ENCODE measurements at regions not wholly inside any gene's neighbourhood (a gene's known extent, or its start where the extent isn't known, plus 50 kb on each side); places are given as distances from the start of the nearest gene placed in this dataset.

DNA sequence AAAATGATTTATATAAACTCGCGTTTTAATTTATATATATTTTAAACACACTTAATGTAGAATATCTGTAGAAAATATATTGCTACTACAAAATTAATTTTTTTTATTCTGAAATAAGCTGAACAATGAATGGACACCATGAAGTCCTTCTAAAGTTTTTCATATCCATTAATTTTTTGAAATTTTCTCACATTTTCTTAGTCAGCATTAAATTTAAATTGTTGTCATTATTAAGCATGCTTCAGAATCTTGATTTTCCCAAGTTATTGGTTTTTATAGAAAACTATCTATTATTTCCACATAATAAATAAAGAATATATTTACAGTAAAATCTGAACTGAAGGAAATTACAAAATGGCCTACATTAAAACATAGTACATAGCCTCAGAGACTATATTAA lies 1314.9 kb upstream of the CDH6 start:
- Histone ChIP-seq H3K9me3 (ENCODE audit: control insufficient read depth, insufficient read depth, low read length) (peaks cover 7% of the 10 kb centered on the region), H3K27me3 (ENCODE audit: control insufficient read depth, insufficient read depth, low read length) (no peaks in the 10 kb centered on the region), H3K27ac (ENCODE audit: low read length) (no peak overlapping the region), H3K36me3 (ENCODE audit: control insufficient read depth, insufficient read depth, low read length) (no peaks in the 10 kb centered on the region), H3K4me1 (ENCODE audit: control insufficient read depth, insufficient read depth, low read length) (no peaks in the 10 kb centered on the region), H3K4me3 (ENCODE audit: low read length) (no peak overlapping the region)
- H3K27ac Mint-ChIP-seq, result no peak overlapping the region
- ATAC-seq (no peak), DNase-seq (no peak)
- peaks cover 10% of the 10 kb centered on the region for H3K36me3 Mint-ChIP-seq
- intact Hi-C loops (cut with micrococcal nuclease), result no loop called here
- TF ChIP-seq, protein P1, sequence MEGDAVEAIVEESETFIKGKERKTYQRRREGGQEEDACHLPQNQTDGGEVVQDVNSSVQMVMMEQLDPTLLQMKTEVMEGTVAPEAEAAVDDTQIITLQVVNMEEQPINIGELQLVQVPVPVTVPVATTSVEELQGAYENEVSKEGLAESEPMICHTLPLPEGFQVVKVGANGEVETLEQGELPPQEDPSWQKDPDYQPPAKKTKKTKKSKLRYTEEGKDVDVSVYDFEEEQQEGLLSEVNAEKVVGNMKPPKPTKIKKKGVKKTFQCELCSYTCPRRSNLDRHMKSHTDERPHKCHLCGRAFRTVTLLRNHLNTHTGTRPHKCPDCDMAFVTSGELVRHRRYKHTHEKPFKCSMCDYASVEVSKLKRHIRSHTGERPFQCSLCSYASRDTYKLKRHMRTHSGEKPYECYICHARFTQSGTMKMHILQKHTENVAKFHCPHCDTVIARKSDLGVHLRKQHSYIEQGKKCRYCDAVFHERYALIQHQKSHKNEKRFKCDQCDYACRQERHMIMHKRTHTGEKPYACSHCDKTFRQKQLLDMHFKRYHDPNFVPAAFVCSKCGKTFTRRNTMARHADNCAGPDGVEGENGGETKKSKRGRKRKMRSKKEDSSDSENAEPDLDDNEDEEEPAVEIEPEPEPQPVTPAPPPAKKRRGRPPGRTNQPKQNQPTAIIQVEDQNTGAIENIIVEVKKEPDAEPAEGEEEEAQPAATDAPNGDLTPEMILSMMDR (IDR thresholded peaks at IDR 0.05), result no peak
- no CpG with 5 or more reads among the region's 2 CpGs for WGBS (ENCODE audit: insufficient coverage)
- H3K27me3 Mint-ChIP-seq (ENCODE audit: low read depth in 2 of 2), result no peaks in the 10 kb centered on the region
- H3K9me3 Mint-ChIP-seq, result peaks cover 11 to 16% of the 10 kb centered on the region in 2 donors
- no peaks in the 10 kb centered on the region for H3K4me1 Mint-ChIP-seq
- no peak overlapping the region for H3K4me3 Mint-ChIP-seq

DNA sequence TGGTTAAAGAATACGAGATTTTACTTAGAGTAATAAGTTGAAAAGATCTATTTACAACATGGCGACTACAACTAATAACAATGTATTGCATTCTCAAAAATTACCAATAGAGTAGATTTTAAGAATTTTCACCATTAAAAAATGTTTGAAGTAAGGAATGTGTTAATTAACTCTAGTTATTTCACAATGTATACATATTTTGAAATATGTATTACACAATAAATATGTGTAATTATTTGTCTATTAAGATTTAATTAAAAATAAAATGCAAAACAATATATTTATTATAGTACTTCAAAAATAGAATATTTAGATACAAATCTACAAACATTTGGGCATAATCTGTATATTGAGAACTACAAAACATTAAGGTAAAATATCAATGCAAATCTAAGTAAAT lies 1326.3 kb upstream of the CDH6 start:
- DNase-seq (no peak), ATAC-seq (no peak)
- TF ChIP-seq, protein P1 (IDR thresholded peaks at IDR 0.05), result no peak
- Mint-ChIP-seq H3K4me3 (no peak overlapping the region), H3K9me3 (peaks cover 25 to 26% of the 10 kb centered on the region in 2 donors), H3K27ac (no peak overlapping the region), H3K27me3 (ENCODE audit: low read depth in 2 of 2) (no peaks in the 10 kb centered on the region), H3K4me1 (no peaks in the 10 kb centered on the region), H3K36me3 (no peaks in the 10 kb centered on the region)
- H3K27ac ChIP-seq (ENCODE audit: low read length), result no peak overlapping the region
- H3K27me3 ChIP-seq (ENCODE audit: control insufficient read depth, insufficient read depth, low read length), result no peaks in the 10 kb centered on the region
- intact Hi-C loops (cut with micrococcal nuclease), result no loop called here
- no peaks in the 10 kb centered on the region for H3K4me1 ChIP-seq (ENCODE audit: control insufficient read depth, insufficient read depth, low read length)
- peaks cover 4% of the 10 kb centered on the region for H3K9me3 ChIP-seq (ENCODE audit: control insufficient read depth, insufficient read depth, low read length)
- no CpG with 5 or more reads among the region's 2 CpGs for WGBS (ENCODE audit: insufficient coverage)
- no peaks in the 10 kb centered on the region for H3K36me3 ChIP-seq (ENCODE audit: control insufficient read depth, insufficient read depth, low read length)
- H3K4me3 ChIP-seq (ENCODE audit: low read length), result no peak overlapping the region

DNA sequence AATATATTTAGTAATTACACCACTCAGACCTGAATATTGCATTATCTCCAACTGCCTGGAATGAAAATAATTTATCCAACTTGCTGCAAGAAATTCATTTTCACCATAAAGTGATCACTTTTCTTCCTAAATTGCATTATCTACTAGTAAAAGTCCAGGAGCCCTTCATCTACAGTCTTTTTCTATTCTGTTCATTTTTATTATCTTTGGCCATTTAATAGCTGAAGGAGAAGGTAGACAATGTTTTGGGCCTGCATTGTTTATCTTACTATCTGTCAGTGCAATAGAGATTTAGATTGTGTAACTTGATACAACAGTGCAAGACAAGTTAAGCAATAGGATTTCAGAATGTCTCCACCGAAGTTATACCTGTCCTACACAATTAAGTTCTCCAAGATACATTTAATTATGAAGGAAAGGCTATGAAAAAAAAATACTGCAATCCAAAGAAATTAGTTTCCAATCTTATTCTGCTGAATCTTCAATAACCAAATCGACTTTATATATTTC lies 1339.7 kb upstream of the CDH6 start:
- Histone ChIP-seq H3K27me3 (ENCODE audit: control insufficient read depth, insufficient read depth, low read length) (no peaks in the 10 kb centered on the region), H3K36me3 (ENCODE audit: control insufficient read depth, insufficient read depth, low read length) (no peaks in the 10 kb centered on the region), H3K9me3 (ENCODE audit: control insufficient read depth, insufficient read depth, low read length) (peaks cover 8% of the 10 kb centered on the region), H3K4me1 (ENCODE audit: control insufficient read depth, insufficient read depth, low read length) (no peaks in the 10 kb centered on the region), H3K27ac (ENCODE audit: low read length) (no peak overlapping the region), H3K4me3 (ENCODE audit: low read length) (no peak overlapping the region)
- DNase-seq (no peak), ATAC-seq (no peak)
- H3K4me1 Mint-ChIP-seq, result no peaks in the 10 kb centered on the region
- peaks cover 22 to 32% of the 10 kb centered on the region in 2 donors for H3K9me3 Mint-ChIP-seq
- H3K27ac Mint-ChIP-seq, result no peak overlapping the region
- intact Hi-C loops (cut with micrococcal nuclease), result no loop called here
- no CpG with 5 or more reads among the region's 2 CpGs for WGBS (ENCODE audit: insufficient coverage)
- no peaks in the 10 kb centered on the region for H3K27me3 Mint-ChIP-seq (ENCODE audit: low read depth in 2 of 2)
- TF ChIP-seq, protein P1 (IDR thresholded peaks at IDR 0.05), result no peak
- no peak overlapping the region for H3K4me3 Mint-ChIP-seq
- peaks cover 34% of the 10 kb centered on the region for H3K36me3 Mint-ChIP-seq

DNA sequence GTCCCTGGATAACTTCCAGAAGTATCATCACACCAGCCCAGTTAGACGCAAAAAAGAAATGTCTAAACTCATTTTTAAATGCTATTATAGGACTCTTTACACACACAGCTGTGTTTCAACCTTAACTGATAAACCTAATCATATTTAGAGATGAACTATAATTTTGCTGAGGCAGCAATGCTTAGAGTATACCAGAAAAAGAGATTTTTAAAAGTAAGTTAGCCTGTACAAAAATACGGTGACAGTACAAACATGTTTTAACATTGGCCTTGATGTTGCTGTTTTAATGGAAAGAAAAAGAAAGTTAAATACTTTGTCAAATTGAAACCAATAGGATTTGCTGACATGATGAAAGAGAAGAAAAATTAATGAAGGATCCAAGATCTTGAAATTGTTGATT lies 1341.2 kb upstream of the CDH6 start:
- Histone ChIP-seq H3K9me3 (ENCODE audit: control insufficient read depth, insufficient read depth, low read length) (peaks cover 8% of the 10 kb centered on the region), H3K27ac (ENCODE audit: low read length) (no peak overlapping the region), H3K4me3 (ENCODE audit: low read length) (no peak overlapping the region), H3K36me3 (ENCODE audit: control insufficient read depth, insufficient read depth, low read length) (no peaks in the 10 kb centered on the region), H3K27me3 (ENCODE audit: control insufficient read depth, insufficient read depth, low read length) (no peaks in the 10 kb centered on the region), H3K4me1 (ENCODE audit: control insufficient read depth, insufficient read depth, low read length) (no peaks in the 10 kb centered on the region)
- no peak overlapping the region for H3K4me3 Mint-ChIP-seq
- WGBS (ENCODE audit: insufficient coverage), result 88% methylated on average over 1 of the region's 2 CpGs
- H3K9me3 Mint-ChIP-seq, result peaks cover 17 to 32% of the 10 kb centered on the region in 2 donors
- no peaks in the 10 kb centered on the region for H3K4me1 Mint-ChIP-seq
- H3K36me3 Mint-ChIP-seq, result peaks cover 31% of the 10 kb centered on the region
- ATAC-seq, result no peak
- no peaks in the 10 kb centered on the region for H3K27me3 Mint-ChIP-seq (ENCODE audit: low read depth in 2 of 2)
- TF ChIP-seq, protein P1 (IDR thresholded peaks at IDR 0.05), result no peak
- DNase-seq, result no peak
- no peak overlapping the region for H3K27ac Mint-ChIP-seq
- intact Hi-C loops (cut with micrococcal nuclease), result no loop called here
